OCI-LY1 (cell line): ENCODE measurements at regions not wholly inside any gene's neighbourhood (a gene's known extent, or its start where the extent isn't known, plus 50 kb on each side); places are given as distances from the start of the nearest gene placed in this dataset.

Source experiments
- EZH2 ChIP-seq: fragments of 200-600 bp; sonication (generic), shearing (Covaris generic); IDR thresholded peaks from 2 replicates; pipeline ENCODE4 v1.8.0; 2017; ENCODE audit warnings: borderline replicate concordance, mixed run types, mild to moderate bottlenecking, antibody characterized with exemption, low read length, moderate library complexity, mixed read lengths
- TF ChIP-seq, protein P1 (sequence below): fragments of 200-600 bp; sonication (generic), shearing (Covaris generic); IDR thresholded peaks from 2 replicates; pipeline ENCODE4 v1.5.1; 2017; ENCODE audit warnings: mild to moderate bottlenecking, antibody characterized with exemption, low read length, moderate library complexity, mixed read lengths

DNA sequence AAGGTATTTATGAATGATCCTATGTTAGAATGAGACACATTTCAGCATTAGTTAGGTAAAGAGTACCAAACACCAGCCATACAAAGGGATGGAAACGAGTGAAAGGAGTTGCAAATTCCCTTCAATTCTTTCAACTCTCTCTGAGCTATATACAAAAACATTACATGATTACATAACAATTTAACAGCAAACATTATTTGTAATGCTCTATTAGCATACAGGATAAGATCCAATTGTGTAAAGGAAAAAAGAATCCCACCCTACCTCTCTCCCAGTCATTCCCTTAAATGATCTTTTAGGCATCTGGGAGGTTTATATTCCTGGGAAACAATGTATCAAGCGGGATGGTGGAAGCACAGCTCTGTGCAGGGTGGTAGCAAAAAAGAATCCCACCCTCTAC lies 117.9 kb downstream of the RHOU start:
- no peak for TF ChIP-seq EZH2
- TF ChIP-seq, protein P1, sequence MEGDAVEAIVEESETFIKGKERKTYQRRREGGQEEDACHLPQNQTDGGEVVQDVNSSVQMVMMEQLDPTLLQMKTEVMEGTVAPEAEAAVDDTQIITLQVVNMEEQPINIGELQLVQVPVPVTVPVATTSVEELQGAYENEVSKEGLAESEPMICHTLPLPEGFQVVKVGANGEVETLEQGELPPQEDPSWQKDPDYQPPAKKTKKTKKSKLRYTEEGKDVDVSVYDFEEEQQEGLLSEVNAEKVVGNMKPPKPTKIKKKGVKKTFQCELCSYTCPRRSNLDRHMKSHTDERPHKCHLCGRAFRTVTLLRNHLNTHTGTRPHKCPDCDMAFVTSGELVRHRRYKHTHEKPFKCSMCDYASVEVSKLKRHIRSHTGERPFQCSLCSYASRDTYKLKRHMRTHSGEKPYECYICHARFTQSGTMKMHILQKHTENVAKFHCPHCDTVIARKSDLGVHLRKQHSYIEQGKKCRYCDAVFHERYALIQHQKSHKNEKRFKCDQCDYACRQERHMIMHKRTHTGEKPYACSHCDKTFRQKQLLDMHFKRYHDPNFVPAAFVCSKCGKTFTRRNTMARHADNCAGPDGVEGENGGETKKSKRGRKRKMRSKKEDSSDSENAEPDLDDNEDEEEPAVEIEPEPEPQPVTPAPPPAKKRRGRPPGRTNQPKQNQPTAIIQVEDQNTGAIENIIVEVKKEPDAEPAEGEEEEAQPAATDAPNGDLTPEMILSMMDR, result no peak
